GM12864 (cell line): ENCODE measurements at regions not wholly inside any gene's neighbourhood (a gene's known extent, or its start where the extent isn't known, plus 50 kb on each side); places are given as distances from the start of the nearest gene placed in this dataset.

ENCODE experiments used
- DNase-seq: peaks from one replicate; pipeline ENCODE4 v3.0.0-alpha.2; 2011; ENCODE audit warnings: low read depth
- H3K4me3 ChIP-seq: 2 replicates; pipeline ENCODE4 v1.5.1; 2011; ENCODE audit warnings: mild to moderate bottlenecking, low read depth, low read length, control low read depth
- TF ChIP-seq, protein P1 (sequence below): IDR thresholded peaks from 2 replicates; pipeline ENCODE4 v1.5.1; 2011; ENCODE audit warnings: low read depth, mild to moderate bottlenecking, moderate library complexity, low read length, control low read depth, inconsistent platforms; ENCODE audit errors: missing control alignments

DNA sequence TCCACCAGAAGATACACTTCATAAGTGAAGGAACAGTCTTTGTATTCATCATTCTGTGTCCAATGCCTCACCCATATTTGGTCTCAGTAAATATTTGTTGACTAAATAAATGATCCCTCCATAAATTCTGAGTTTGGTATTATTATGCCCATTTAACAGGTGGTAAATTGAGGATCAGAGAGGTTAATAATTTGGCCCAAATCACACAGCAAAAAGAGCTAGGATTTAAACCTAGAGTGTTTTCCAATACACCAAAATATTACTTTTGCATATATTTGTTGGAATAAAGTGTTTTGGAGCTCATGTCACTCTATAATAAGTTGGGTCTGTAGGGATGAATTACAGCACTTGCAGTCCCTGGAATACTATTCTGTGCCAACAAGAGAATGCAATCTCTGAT is 470.3 kb downstream of the ARHGEF28 start:
- no peak overlapping the region for H3K4me3 ChIP-seq
- DNase-seq = no peak
- TF ChIP-seq, protein P1, sequence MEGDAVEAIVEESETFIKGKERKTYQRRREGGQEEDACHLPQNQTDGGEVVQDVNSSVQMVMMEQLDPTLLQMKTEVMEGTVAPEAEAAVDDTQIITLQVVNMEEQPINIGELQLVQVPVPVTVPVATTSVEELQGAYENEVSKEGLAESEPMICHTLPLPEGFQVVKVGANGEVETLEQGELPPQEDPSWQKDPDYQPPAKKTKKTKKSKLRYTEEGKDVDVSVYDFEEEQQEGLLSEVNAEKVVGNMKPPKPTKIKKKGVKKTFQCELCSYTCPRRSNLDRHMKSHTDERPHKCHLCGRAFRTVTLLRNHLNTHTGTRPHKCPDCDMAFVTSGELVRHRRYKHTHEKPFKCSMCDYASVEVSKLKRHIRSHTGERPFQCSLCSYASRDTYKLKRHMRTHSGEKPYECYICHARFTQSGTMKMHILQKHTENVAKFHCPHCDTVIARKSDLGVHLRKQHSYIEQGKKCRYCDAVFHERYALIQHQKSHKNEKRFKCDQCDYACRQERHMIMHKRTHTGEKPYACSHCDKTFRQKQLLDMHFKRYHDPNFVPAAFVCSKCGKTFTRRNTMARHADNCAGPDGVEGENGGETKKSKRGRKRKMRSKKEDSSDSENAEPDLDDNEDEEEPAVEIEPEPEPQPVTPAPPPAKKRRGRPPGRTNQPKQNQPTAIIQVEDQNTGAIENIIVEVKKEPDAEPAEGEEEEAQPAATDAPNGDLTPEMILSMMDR = no peak

DNA sequence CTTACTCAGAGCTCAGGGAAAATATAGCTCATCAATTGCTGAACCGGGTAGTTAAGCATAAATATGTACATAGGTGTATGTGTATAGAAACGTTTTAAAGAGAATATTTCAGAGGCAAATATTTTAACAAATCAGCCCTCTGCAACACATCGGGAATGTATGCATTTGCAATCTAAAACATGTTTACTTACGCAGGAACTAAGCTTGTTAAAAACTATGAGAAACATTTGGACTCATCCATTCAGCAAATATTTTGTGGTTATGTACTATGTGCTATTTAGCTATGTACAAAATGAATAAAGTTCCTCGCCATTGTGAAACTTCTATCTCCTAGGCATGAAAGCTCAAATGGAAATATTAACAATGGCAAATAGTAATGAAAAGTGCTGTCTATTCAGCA is 469.9 kb downstream of the ARHGEF28 start:
- TF ChIP-seq, protein P1 = no peak
- no peak overlapping the region for H3K4me3 ChIP-seq
- DNase-seq = no peak

DNA sequence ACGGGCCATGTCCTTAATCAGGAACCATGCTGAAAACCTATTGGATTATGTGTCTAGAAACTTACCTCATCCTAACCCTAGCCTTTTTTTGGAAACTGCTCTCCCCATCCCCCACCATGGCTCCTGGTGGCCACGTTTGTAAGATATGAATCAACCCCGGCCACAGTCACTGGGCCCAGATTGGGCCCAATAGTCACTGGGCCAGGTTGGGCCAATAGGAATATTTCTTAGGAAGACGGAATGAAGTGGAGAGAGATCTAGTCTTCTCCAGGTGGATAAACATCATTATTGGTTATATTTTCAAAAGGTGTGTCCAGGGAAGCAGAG is 468.7 kb downstream of the ARHGEF28 start:
- no peak overlapping the region for H3K4me3 ChIP-seq
- no peak for DNase-seq
- TF ChIP-seq, protein P1 = no peak

DNA sequence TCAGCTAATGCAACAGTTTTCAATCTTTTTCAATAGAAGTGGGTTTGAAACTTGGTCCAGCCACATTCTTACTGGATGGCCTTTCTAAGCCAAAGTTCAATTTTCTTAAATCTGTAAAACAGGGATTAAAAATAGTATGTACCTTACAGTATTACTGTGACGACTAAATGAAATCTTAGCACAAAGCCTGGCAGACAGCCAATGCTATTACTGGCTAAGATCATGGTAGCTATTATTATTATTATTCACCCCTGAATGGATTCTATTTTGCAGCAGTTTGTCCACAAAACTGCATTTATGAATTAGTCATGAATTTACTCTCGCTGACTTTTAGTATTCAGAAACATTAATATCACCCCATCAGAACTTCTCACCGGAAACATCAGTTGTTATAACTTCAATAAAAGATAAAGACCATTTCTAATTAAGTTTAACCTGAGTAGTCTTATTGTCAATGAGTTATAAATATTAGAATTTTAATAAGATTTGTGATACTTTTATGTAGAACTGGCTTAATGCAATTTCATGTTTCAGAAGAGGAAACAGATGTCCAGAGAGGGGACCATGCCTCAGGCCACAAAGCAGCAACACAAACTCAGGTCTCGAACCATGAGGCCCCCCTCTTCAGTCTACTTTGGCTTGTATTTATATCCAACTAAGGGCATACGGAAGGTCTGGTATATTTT is 468.2 kb downstream of the ARHGEF28 start:
- no peak overlapping the region for H3K4me3 ChIP-seq
- DNase-seq = no peak
- TF ChIP-seq, protein P1 = no peak

DNA sequence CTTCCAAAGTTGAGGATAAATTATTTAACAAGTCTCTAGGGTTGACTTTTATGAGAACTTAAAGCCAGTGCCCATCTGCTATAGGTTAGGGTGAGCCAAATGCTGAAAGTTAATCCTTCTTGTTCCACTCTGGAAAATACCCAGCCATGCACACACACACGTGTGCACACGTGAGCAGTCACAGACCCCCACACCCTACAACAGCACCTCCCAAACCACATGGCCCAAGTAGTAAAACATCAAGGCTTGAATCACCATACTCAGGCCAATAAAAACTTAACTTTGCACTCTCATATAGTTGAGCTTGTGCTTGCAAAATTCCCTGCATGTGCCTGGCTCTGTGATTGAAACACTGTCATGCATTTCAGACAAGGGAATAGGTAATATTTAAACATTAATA is 467.6 kb downstream of the ARHGEF28 start:
- DNase-seq = no peak
- TF ChIP-seq, protein P1 = no peak
- H3K4me3 ChIP-seq = no peak overlapping the region

DNA sequence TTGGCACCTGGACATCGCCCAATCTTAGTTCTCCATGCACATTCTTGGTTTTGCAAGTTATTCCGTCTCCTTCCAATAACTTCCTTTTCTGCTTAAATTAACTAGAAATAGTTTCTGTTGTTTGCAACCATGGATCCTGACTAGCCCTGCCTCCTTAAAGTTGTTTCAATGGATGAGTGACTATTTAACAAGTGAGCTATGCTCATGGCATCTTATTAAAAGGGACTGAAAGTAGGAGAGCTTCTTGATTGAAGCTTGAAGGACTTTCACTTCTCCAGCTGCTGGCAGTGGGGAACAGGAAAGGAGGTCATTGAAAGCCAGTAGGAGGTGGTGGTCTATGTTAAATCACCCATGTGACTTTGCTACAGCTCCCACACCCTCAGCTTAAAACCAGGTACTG is 466.8 kb downstream of the ARHGEF28 start:
- DNase-seq = no peak
- H3K4me3 ChIP-seq = no peak overlapping the region
- TF ChIP-seq, protein P1 = no peak

DNA sequence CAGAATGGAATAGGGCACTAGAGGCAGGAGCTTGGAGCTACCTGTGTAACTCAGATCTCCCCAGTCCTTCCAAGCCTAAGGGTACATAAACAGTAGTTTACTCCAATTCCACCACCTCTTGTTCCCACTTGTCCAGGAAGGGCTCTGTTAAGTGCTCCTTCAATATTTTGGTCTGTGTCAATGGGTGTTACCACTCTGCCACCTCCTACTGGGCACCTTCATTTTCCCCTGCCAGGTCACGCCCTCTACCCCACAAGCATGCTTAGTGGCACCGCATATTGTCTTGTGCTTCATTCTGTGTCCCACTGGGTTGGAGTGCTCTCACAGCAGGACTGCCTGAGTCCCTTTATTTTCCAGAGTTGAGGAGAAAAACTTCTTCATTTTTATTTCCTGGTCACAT is 459.8 kb downstream of the ARHGEF28 start:
- DNase-seq = no peak
- no peak overlapping the region for H3K4me3 ChIP-seq
- TF ChIP-seq, protein P1 = no peak
